Loucy (cell line): ENCODE measurements at regions not wholly inside any gene's neighbourhood (a gene's known extent, or its start where the extent isn't known, plus 50 kb on each side); places are given as distances from the start of the nearest gene placed in this dataset.

Experiments used
- H2AFZ ChIP-seq: fragments of 200-600 bp; sonication (generic); 2 replicates; pipeline ENCODE4 v1.6.0; 2016; ENCODE audit warnings: antibody characterized with exemption, mild to moderate bottlenecking, low read length, moderate library complexity
- H3F3A ChIP-seq: fragments of 200-600 bp; 2 replicates; pipeline ENCODE4 v1.6.0; 2016; ENCODE audit warnings: antibody characterized with exemption, low read depth, mild to moderate bottlenecking
- H3K27me3 ChIP-seq: fragments of 200-600 bp; sonication (generic); 2 replicates; pipeline ENCODE4 v1.6.1; 2014; ENCODE audit warnings: low read length, mild to moderate bottlenecking; ENCODE audit not compliant: insufficient read depth, poor library complexity, severe bottlenecking
- H3K36me3 ChIP-seq: fragments of 200-600 bp; sonication (generic); 2 replicates; pipeline ENCODE4 v1.6.1; 2016; ENCODE audit warnings: low read length; ENCODE audit not compliant: insufficient read depth
- H3K4me1 ChIP-seq: fragments of 200-600 bp; sonication (generic); 2 replicates; pipeline ENCODE4 v1.5.1; 2014; ENCODE audit warnings: low read length, mild to moderate bottlenecking; ENCODE audit not compliant: insufficient read depth, poor library complexity, severe bottlenecking
- H3K4me2 ChIP-seq: fragments of 200-600 bp; sonication (generic); 2 replicates; pipeline ENCODE4 v1.6.0; 2014; ENCODE audit warnings: antibody characterized with exemption, low read length, low read depth, mild to moderate bottlenecking; ENCODE audit not compliant: poor library complexity, severe bottlenecking
- H3K4me3 ChIP-seq: fragments of 200-600 bp; sonication (generic); 2 replicates; pipeline ENCODE4 v1.5.1; 2014; ENCODE audit warnings: low read length, mild to moderate bottlenecking, mixed read lengths; ENCODE audit not compliant: poor library complexity, severe bottlenecking
- H3K79me2 ChIP-seq: fragments of 200-600 bp; sonication (generic); 2 replicates; pipeline ENCODE4 v1.6.1; 2014; ENCODE audit warnings: low read length; ENCODE audit not compliant: insufficient read depth
- H3K9ac ChIP-seq: fragments of 200-600 bp; sonication (generic); 2 replicates; pipeline ENCODE4 v1.6.0; 2014; ENCODE audit warnings: mild to moderate bottlenecking, low read depth, low read length, moderate library complexity; ENCODE audit not compliant: poor library complexity, severe bottlenecking
- H3K9me2 ChIP-seq: fragments of 200-600 bp; sonication (generic); replicated peaks from 2 replicates; pipeline ENCODE4 v1.6.1; 2016; ENCODE audit warnings: low read depth, low read length, mixed read lengths
- H3K9me3 ChIP-seq: fragments of 200-600 bp; sonication (generic); 2 replicates; pipeline ENCODE4 v1.6.1; 2014; ENCODE audit warnings: mild to moderate bottlenecking, antibody characterized with exemption, low read length, low read depth; ENCODE audit not compliant: insufficient read depth
- H4K20me1 ChIP-seq: fragments of 200-600 bp; sonication (generic); 2 replicates; pipeline ENCODE4 v1.6.0; 2014; ENCODE audit warnings: antibody characterized with exemption, low read length, mild to moderate bottlenecking; ENCODE audit not compliant: insufficient read depth, poor library complexity, severe bottlenecking
- EZH2phosphoT487 ChIP-seq: fragments of 200-600 bp; IDR thresholded peaks from 2 replicates; pipeline ENCODE4 v1.6.1; 2018; ENCODE audit warnings: antibody characterized with exemption, mild to moderate bottlenecking, moderate library complexity, borderline replicate concordance
- TF ChIP-seq, protein P1 (sequence below): fragments of 200-600 bp; sonication (generic); conservative IDR thresholded peaks from 2 replicates; pipeline ENCODE4 v1.5.1; 2014; ENCODE audit warnings: mild to moderate bottlenecking, antibody characterized with exemption, low read length

DNA sequence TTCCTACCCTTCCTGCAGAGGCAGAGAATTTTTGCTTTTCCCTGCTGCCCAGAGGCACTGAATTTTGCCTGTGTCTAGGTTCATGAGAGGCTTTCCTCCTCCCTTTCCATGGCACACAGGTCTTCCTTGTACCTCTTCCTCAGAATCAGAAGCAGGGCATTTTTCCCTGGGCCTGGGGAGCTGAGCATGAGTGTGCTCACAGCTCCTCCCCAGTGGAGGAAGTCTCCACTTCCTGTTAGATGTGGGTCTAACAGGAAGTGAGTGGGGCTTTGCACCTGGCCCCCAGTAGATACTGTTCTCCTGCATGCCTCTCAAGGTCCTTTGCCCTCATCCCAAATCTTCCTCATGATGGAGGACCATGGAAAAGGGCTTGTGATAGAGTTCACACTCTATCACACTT, 297.2 kb upstream of the FIGN start:
- TF ChIP-seq, protein P1, sequence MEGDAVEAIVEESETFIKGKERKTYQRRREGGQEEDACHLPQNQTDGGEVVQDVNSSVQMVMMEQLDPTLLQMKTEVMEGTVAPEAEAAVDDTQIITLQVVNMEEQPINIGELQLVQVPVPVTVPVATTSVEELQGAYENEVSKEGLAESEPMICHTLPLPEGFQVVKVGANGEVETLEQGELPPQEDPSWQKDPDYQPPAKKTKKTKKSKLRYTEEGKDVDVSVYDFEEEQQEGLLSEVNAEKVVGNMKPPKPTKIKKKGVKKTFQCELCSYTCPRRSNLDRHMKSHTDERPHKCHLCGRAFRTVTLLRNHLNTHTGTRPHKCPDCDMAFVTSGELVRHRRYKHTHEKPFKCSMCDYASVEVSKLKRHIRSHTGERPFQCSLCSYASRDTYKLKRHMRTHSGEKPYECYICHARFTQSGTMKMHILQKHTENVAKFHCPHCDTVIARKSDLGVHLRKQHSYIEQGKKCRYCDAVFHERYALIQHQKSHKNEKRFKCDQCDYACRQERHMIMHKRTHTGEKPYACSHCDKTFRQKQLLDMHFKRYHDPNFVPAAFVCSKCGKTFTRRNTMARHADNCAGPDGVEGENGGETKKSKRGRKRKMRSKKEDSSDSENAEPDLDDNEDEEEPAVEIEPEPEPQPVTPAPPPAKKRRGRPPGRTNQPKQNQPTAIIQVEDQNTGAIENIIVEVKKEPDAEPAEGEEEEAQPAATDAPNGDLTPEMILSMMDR = no peak
- TF ChIP-seq EZH2phosphoT487 = no peak
- H2AFZ ChIP-seq = peak overlapping the region; percentile 89
- H3K9me3 ChIP-seq = no peaks in the 10 kb centered on the region
- H3K79me2 ChIP-seq = no peaks in the 10 kb centered on the region
- H3K27me3 ChIP-seq = no peaks in the 10 kb centered on the region
- no peaks in the 10 kb centered on the region for H3K36me3 ChIP-seq
- H3F3A ChIP-seq = no peaks in the 10 kb centered on the region
- no peaks in the 10 kb centered on the region for H4K20me1 ChIP-seq
- peak overlapping the region; percentile 38 for H3K4me2 ChIP-seq
- H3K4me3 ChIP-seq = peak overlapping the region; percentile 17
- H3K9ac ChIP-seq = no peak overlapping the region
- peaks cover 8% of the 10 kb centered on the region for H3K4me1 ChIP-seq
- no peaks in the 10 kb centered on the region for H3K9me2 ChIP-seq

DNA sequence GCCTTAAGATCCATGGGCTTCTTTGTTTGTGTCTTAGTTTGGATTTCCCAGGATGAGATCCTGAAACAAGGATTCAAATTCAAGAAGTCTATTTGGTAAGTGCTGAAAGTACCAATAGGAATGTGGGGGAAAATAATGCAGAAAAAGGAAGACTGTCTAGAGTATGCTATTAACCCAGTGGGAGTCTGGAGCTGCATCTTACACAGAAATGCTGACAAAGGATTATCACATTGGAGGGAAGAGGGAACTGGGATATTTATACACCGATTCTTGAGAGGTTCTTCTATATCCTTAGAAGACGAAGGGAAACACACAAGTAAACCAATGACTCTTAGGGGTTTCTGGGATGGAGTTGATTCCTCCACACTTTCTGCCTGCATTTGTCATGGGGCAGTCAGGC, 294.8 kb upstream of the FIGN start:
- H3F3A ChIP-seq = no peaks in the 10 kb centered on the region
- TF ChIP-seq EZH2phosphoT487 = no peak
- TF ChIP-seq, protein P1 = no peak
- H3K27me3 ChIP-seq = peaks cover 1% of the 10 kb centered on the region
- H3K9me3 ChIP-seq = no peaks in the 10 kb centered on the region
- H3K4me2 ChIP-seq = no peak overlapping the region
- no peaks in the 10 kb centered on the region for H3K79me2 ChIP-seq
- H3K4me1 ChIP-seq = peaks cover 8% of the 10 kb centered on the region
- H2AFZ ChIP-seq = no peak overlapping the region
- H3K9ac ChIP-seq = no peak overlapping the region
- H4K20me1 ChIP-seq = no peaks in the 10 kb centered on the region
- H3K4me3 ChIP-seq = no peak overlapping the region
- no peaks in the 10 kb centered on the region for H3K36me3 ChIP-seq
- H3K9me2 ChIP-seq = no peaks in the 10 kb centered on the region

DNA sequence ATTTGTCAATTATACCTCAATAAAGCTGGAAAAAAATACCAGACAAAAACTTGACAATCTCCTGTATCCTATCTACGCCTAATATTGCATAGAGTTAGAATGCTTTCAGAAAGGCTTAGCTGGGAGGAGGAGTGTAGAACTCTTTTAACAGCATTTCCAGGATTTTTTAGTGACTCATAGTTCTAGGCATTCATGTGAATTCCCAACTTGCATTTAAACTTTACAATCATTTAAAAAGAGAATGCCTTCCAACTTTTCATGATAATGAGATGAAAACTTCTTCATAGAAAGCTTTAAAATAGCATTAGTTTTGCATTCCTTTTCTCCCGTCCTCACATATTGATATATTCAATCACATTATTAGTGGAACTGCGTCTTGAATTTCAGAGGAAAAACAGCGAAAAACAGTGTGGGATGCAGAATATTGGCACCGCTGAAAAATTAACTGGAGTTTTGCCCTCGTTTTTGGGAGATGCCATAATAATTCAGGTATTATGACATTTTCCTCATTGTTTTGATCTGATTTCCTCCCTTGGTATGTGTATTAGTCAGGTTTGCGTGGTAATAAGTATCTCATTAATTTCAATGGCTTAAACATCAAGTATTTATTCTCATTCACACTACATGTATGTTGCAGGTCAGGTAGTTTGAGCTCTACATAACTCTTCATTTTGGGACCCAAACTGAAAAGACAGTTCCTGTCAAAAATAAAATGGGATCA, 293.2 kb upstream of the FIGN start:
- Histone ChIP-seq H3K9me2 (no peaks in the 10 kb centered on the region), H2AFZ (no peak overlapping the region), H3K9ac (no peak overlapping the region), H3K36me3 (no peaks in the 10 kb centered on the region), H3K4me1 (peaks cover 8% of the 10 kb centered on the region), H3F3A (no peaks in the 10 kb centered on the region), H3K4me2 (no peak overlapping the region), H3K9me3 (no peaks in the 10 kb centered on the region), H3K79me2 (no peaks in the 10 kb centered on the region), H3K4me3 (no peak overlapping the region), H4K20me1 (no peaks in the 10 kb centered on the region), H3K27me3 (peaks cover 4% of the 10 kb centered on the region)
- TF ChIP-seq EZH2phosphoT487 = no peak
- TF ChIP-seq, protein P1 = no peak
